GM19324 (cell line): ENCODE measurements at regions not wholly inside any gene's neighbourhood (a gene's known extent, or its start where the extent isn't known, plus 50 kb on each side); places are given as distances from the start of the nearest gene placed in this dataset.
"Not testable (repeated sequence)": the region's sequence is repeated elsewhere in the genome, so short reads cannot be mapped to it uniquely, and the experiment has no call there.

Source experiments
- ATAC-seq: cut with Tn5 transposase; IDR thresholded peaks from one replicate; pipeline ENCODE4 v1.9.1; 2021; ENCODE audit warnings: mild to moderate bottlenecking, moderate library complexity; ENCODE audit not compliant: unreplicated experiment, low FRiP score

- no peak for ATAC-seq
Observed at GRCh38 chr4:57374866-57375595, 264.8 kb upstream of the IGFBP7 start.

GRCh38 chr4:57373991-57374390, 263.8 kb upstream of the IGFBP7 start:
- ATAC-seq = no peak

- no peak for ATAC-seq
Observed at GRCh38 chr4:57371671-57372070, 261.5 kb upstream of the IGFBP7 start.

- no peak for ATAC-seq
Observed at GRCh38 chr4:57370691-57371090, 260.5 kb upstream of the IGFBP7 start.

GRCh38 chr4:57369446-57369845, 259.3 kb upstream of the IGFBP7 start:
- no peak for ATAC-seq

DNA sequence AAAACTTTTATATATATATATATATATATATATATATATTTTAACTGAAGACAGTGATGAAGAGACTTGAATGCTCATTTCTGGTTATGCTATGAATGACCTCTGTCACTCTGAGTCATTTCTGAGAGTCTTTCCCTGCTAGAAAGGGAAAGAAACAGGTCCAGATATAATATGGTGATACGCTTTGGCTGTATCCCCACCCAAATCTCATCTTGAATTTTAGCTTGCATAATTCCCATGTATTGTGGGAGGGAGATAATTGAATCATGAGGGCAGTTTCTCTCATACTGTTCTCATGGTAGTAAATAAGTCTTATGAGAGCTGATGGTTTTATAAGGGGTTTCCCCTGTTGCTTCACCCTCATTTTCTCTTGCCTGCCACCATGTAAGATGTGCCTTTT, 254.1 kb upstream of the IGFBP7 start:
- no peak for ATAC-seq

GRCh38 chr4:57363346-57363745, 253.2 kb upstream of the IGFBP7 start:
- ATAC-seq = no peak

GRCh38 chr4:57360681-57361080, 250.5 kb upstream of the IGFBP7 start:
- no peak for ATAC-seq

GRCh38 chr4:57355101-57355665, 245.0 kb upstream of the IGFBP7 start:
- no peak for ATAC-seq

- ATAC-seq = no peak
Observed at GRCh38 chr4:57351731-57352130, 241.5 kb upstream of the IGFBP7 start.

DNA sequence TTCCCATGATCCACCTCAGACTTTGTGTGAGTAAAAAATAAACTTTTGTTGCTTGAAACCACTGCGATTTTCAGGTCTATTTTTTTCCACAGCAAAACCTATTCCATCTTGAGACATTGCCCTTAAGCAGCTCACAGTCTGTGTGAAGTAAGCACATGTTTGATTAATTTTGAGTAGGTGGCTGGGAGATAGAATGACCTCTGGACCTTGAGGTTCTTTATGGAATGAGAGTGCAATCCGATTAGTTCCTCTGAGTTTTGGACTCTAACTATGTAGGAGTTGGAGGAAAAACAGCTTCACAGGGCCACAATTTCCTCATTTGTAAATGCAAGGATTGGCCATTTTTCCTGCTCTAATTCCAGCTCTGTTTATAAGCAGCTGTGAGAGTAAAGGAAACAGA, 234.1 kb upstream of the IGFBP7 start:
- ATAC-seq = no peak

GRCh38 chr4:57342411-57342810, 232.2 kb upstream of the IGFBP7 start:
- no peak for ATAC-seq

- ATAC-seq = not testable (repeated sequence)
Observed at GRCh38 chr4:57338861-57339260, 228.7 kb upstream of the IGFBP7 start.

- ATAC-seq = no peak
Observed at GRCh38 chr4:57333684-57334083, 223.5 kb upstream of the IGFBP7 start.

DNA sequence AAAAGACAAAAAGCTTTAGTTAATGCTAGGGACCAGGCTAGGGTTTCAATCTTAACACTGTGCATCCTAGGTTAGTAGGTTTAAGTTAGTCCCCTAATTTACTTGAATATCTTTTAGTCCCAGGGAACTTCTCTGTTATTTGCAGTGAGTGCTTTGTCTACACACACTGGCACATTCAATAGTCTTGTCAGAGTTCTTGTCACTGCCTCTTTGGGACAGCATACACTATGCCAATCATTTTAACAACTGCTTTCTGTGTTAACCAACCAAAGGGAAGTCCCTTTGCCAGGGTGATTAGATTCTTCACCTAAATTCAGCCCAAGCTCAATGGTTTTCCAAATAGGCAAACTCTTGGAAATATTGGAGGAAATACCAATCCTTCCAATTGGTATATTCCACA, 221.8 kb upstream of the IGFBP7 start:
- no peak for ATAC-seq

DNA sequence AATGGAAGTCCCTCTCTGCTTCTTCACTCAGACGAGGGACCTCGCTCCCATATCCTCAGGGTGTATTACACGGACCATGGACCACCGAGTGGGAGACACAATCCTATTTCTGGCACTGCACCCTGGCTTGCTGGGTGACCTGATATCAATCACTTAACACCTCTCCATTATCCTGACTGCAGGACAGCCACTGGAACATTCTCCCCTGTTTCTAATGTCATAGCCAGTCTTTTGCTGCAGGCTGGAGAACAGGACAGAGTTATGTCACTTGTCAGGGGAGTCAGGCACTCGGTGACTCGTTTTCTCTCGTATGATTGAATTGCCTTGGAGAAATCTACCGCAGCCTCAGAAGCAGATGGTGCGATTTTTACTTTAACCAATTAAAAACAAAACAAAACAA, 219.1 kb upstream of the IGFBP7 start:
- ATAC-seq = no peak

GRCh38 chr4:57324673-57325307, 214.6 kb upstream of the IGFBP7 start:
- no peak for ATAC-seq

- ATAC-seq = no peak
Observed at GRCh38 chr4:57320849-57321248, 210.7 kb upstream of the IGFBP7 start.

- ATAC-seq = no peak
Observed at GRCh38 chr4:57320217-57320616, 210.0 kb upstream of the IGFBP7 start.

DNA sequence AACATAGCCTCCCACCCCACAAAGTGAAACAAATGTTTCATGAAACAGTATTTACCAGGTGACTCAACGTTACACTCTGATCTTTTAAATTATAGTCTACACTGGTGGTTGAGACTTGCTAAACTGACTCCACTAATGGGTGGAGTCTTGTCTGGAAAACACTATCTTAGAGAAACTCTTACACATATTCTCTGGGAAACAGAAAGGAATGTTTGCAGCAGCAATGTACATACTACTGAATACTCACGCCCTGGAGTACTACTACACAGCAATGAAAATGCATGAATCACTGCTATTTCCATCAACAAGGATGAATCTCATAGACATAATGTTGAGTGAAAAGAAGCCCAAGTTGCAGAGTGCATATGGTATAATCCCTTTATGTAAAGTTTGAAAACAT, 208.5 kb upstream of the IGFBP7 start:
- ATAC-seq = no peak

DNA sequence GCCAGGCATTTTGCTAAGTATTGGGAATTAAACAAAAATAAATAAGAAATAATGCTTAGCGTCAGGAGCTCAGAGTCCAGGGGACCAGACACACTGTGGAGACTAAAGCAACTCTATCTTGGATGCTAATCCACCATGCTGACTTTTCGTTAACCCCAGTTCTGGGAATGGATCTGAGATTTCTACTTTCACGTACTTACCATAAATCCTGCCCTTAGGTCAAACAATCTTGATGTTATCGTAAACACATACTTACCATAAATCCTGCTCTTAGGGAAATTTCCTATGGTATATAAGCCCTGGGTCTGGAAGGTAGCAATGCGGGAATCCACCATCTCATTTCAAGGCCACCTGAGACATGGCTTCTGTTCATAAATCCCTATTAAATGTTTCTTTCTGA, 204.5 kb upstream of the IGFBP7 start:
- no peak for ATAC-seq

- no peak for ATAC-seq
Observed at GRCh38 chr4:57312296-57312695, 202.1 kb upstream of the IGFBP7 start.
